Mucosa of rectum (tissue), 2 donors: ENCODE measurements at regions not wholly inside any gene's neighbourhood (a gene's known extent, or its start where the extent isn't known, plus 50 kb on each side); places are given as distances from the start of the nearest gene placed in this dataset.
"Not testable (repeated sequence)": the region's sequence is repeated elsewhere in the genome, so short reads cannot be mapped to it uniquely, and the experiment has no call there.

Experiments
- H3K27ac ChIP-seq, 2 donors: one replicate each; pipeline ENCODE4 v1.7.0; 2013; ENCODE audit warnings: inconsistent platforms in 2 of 2, low read depth in 2 of 2, low read length in 2 of 2
- H3K27me3 ChIP-seq, 2 donors: one replicate each; pipeline ENCODE4 v1.7.0; 2013; ENCODE audit warnings: low read length in 2 of 2; ENCODE audit not compliant: control insufficient read depth in 2 of 2, insufficient read depth in 2 of 2
- H3K36me3 ChIP-seq, 2 donors: one replicate each; pipeline ENCODE4 v1.7.0; 2013; ENCODE audit warnings: low read length in 2 of 2; ENCODE audit not compliant: control insufficient read depth in 2 of 2, insufficient read depth in 2 of 2
- H3K4me1 ChIP-seq, 2 donors: one replicate each; pipeline ENCODE4 v1.7.0; 2013; ENCODE audit warnings: low read length in 2 of 2, mild to moderate bottlenecking in 1 of 2; ENCODE audit not compliant: control insufficient read depth in 2 of 2, insufficient read depth in 2 of 2
- H3K4me3 ChIP-seq, 2 donors: one replicate each; pipeline ENCODE4 v1.7.0; 2013; ENCODE audit warnings: low read length in 2 of 2
- H3K9ac ChIP-seq, 2 donors: one replicate each; pipeline ENCODE4 v1.7.0; 2013; ENCODE audit warnings: low read length in 2 of 2, low read depth in 1 of 2, mild to moderate bottlenecking in 1 of 2
- H3K9me3 ChIP-seq, 2 donors: one replicate each; pipeline ENCODE4 v1.7.0; 2013; ENCODE audit warnings: low read length in 2 of 2; ENCODE audit not compliant: control insufficient read depth in 2 of 2
- donor health status: healthy.
- donor health status: Normal muscosa, but diverticular disease.

DNA sequence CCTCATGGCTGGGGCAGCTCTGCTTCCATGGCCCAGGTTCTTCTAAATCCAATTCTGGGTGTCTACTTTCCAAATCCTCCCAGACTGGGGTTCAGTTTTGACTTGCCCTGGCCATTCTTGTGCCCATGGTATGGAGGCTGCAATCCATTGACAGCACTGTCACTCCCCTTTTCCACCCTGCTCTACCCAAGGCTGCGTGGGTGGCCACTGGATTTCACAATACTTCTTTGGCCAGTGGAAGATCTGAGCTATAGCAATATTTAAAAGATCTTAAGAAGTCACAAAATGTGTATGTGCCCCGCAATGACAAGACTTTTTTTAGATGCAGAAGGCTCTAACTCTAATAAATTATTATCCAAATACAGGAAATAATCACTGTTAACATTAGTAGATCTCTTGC is 329.4 kb upstream of the CCL2 start:
- H3K4me1 ChIP-seq: no peaks in the 10 kb centered on the region
- no peak overlapping the region for H3K27ac ChIP-seq
- no peak overlapping the region for H3K9ac ChIP-seq

DNA sequence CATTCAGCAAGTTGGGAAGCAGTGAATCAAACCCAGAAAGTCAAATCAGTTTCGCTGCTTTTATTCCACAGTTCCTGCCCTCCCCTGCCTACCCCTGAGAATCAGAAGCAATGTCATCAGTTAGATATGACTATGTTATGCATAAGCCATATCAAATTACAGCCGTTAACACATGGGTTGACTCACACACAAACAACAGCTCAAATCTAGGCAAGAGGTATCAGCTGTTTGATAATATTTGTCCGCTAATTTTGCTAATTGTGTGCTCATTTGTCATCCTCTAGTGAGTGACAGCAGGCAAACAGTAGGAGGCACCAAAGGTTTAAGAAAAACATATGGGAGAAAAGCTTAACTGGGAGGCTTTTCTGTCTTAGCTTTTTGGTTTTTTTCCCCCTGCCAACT is 327.4 kb upstream of the CCL2 start:
- no peak overlapping the region for H3K9ac ChIP-seq
- no peaks in the 10 kb centered on the region for H3K9me3 ChIP-seq
- H3K36me3 ChIP-seq: no peaks in the 10 kb centered on the region
- H3K4me3 ChIP-seq: no peak overlapping the region
- H3K27me3 ChIP-seq: no peaks in the 10 kb centered on the region
- H3K4me1 ChIP-seq: no peaks in the 10 kb centered on the region
- no peak overlapping the region for H3K27ac ChIP-seq

More for the DNA sequence above, 329.4 kb upstream of the CCL2 start:
- Histone ChIP-seq H3K4me3 (no peak overlapping the region), H3K36me3 (no peaks in the 10 kb centered on the region), H3K27me3 (no peaks in the 10 kb centered on the region), H3K9me3 (no peaks in the 10 kb centered on the region)

DNA sequence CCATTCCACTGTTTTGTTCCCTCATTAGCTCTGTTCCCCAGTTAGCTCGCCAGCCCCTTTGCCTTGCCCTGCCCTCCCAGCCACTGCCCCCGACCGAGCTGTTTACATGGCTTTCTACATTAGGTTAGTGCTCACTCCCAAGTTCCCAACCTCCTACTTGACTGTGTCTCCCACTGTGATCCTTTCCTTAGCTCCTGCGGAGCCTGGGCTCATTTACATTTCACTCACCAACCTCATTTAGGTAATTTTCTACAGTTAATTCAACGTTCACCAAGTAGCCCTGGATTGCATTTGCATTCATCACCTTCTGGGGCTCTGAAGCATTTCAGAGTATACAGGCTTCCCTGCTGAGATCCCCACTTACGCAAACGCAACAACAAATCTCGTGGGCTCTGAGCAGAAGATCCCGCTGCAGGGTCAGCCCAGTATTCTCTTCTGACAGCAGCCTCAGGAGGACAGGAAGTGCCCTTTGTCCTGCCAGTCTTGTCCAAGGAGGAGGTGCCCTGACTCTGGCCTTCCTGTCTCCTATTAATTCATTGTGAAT is 325.8 kb upstream of the CCL2 start:
- Histone ChIP-seq H3K4me1 (no peaks in the 10 kb centered on the region), H3K9ac (no peak overlapping the region), H3K4me3 (no peak overlapping the region), H3K27me3 (no peaks in the 10 kb centered on the region), H3K36me3 (no peaks in the 10 kb centered on the region), H3K27ac (no peak overlapping the region), H3K9me3 (no peaks in the 10 kb centered on the region)

DNA sequence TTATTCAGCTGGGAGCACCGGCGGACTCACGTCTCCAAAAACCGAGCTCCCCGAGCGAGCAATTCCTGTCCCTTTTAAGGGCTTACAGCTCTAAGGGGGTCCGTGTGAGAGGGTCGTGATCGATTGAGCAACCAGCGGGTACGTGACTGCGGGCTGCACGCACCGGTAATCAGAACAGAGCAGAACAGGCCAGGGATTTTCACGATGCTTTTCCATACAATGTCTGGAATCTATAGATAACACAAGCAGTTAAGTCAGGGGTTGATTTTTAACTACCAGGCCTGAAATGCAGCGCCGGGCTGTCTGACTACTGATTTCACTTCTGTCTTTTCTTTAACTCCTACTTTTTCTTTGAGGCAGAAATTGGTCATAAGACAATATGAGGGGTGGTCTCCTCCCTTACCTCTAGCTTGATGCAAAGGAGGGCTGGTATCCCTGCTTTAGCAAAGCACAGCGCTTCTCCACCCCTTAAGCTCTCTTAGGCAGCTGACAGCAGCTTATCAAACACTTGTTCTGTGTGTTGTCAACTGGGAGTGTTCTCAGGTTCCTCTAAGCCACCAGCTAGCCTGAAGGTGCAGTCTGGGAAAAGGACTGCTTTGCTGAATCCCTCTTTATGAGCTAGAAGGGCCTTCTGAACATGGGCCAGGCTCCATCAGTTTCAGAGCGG is 323.8 kb upstream of the CCL2 start:
- H3K4me3 ChIP-seq, H3K27me3 ChIP-seq, H3K9ac ChIP-seq: not testable (repeated sequence)

DNA sequence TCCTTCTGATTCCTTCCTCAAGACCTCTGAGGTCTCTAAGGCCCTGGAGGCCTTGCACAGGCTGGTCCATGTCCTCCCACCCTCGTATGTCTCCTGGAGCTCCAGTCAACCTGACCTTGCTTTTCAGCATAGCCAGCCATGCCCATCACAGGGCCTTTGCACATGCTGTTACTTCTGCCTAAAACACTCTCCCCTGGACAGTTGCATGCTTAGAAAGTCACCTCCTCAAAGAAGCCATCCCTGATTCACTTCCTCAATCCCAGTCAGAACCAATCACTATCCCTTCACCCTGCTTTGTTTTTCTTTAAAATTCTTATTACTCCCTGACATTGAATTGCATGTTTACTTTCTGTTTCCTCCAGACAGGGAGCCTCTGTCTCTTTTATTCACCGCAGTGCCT is 322.1 kb upstream of the CCL2 start:
- Histone ChIP-seq H3K9me3 (no peaks in the 10 kb centered on the region), H3K27me3 (no peaks in the 10 kb centered on the region), H3K27ac (no peak overlapping the region), H3K9ac (no peak overlapping the region), H3K4me1 (no peaks in the 10 kb centered on the region), H3K36me3 (no peaks in the 10 kb centered on the region), H3K4me3 (no peak overlapping the region)

More for the DNA sequence above, 323.8 kb upstream of the CCL2 start:
- not testable (repeated sequence) for H3K27ac ChIP-seq, H3K36me3 ChIP-seq, H3K4me1 ChIP-seq, H3K9me3 ChIP-seq

DNA sequence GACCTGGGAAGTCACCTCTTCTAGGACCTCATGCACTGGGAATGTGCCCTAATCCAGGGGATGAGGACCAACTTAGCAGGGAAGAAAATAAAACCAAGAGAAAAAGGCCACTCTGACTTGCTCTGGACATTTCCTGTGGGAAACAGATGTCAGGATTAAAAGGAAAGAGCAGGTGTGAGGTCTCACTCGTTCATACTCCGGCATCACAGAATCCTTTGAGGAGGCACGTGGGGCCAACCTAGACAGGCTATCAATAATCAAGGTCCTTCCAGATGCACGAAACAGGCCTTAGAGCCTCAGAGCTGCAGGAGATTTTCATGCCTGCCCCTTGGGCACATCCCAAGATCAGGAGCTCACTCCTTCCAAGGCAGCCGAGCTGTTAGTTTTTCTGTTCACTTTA is 321.5 kb upstream of the CCL2 start:
- Histone ChIP-seq H3K9me3 (no peaks in the 10 kb centered on the region), H3K4me1 (no peaks in the 10 kb centered on the region), H3K4me3 (no peak overlapping the region), H3K9ac (no peak overlapping the region), H3K36me3 (no peaks in the 10 kb centered on the region), H3K27me3 (no peaks in the 10 kb centered on the region), H3K27ac (no peak overlapping the region)

DNA sequence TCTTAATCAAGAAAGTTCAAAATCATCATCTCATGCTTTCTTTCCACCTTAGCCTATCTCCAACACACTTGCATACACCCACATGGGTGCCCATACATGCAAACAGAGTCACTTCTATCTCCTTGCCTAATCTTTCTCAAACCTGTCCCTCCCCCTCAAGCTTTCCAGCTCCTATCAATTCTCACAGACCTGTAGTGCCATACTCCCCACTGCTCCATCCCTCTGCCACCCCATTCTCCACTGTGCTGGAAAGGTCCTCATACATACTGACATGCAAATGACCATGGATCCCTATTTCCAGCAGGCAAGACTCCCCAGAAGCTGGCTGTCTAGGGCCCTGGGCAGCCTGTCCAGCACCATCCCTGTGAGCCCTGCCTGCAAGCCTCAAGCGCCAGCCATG is 320.4 kb upstream of the CCL2 start:
- no peak overlapping the region for H3K4me3 ChIP-seq
- H3K9me3 ChIP-seq: no peaks in the 10 kb centered on the region
- no peak overlapping the region for H3K27ac ChIP-seq

DNA sequence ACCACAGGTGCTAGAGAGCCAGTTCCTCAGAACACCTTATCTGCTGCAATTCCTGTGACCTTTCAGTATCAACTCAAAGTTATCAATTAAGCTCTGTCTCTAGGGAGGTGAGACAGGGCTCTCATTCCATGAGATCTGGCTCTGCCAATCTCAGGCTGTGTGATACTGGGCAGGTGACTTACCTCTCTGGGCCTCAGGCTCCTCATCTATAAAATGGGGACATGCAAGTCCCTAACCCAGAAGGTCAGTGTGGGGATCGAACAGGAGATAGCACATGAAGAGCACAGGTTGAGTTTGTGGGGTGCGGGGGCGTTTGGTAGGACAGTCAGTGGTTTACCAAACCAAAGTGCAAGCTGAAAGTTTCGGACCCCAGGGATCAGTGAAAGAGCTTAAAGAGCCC is 319.3 kb upstream of the CCL2 start:
- H3K4me1 ChIP-seq: no peaks in the 10 kb centered on the region
- H3K4me3 ChIP-seq: no peak overlapping the region
- H3K36me3 ChIP-seq: no peaks in the 10 kb centered on the region
- H3K9me3 ChIP-seq: no peaks in the 10 kb centered on the region
- H3K27ac ChIP-seq: no peak overlapping the region
- no peaks in the 10 kb centered on the region for H3K27me3 ChIP-seq
- H3K9ac ChIP-seq: no peak overlapping the region

More for the DNA sequence above, 320.4 kb upstream of the CCL2 start:
- H3K9ac ChIP-seq: no peak overlapping the region
- H3K27me3 ChIP-seq: no peaks in the 10 kb centered on the region
- H3K36me3 ChIP-seq: no peaks in the 10 kb centered on the region
- H3K4me1 ChIP-seq: no peaks in the 10 kb centered on the region

DNA sequence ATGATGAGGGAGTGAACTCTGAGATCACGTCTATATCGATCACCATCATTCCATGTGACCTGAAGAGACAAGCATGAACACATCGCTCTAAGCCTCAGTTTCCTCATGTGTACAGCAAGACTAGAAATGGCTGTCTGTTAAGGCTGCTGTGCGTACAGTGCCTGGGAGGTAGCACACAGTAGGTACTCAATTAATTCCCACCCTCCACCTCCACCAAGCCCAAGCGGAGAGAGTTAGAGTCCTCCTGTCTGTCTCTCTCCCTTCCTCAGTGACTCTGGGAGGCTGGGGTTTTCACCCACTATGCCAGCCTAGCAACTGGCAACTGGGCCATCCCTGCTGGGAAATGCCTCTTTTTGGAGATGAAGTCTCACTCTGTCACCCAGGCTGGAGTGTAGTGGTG is 318.3 kb upstream of the CCL2 start:
- no peaks in the 10 kb centered on the region for H3K9me3 ChIP-seq
- no peaks in the 10 kb centered on the region for H3K36me3 ChIP-seq
- H3K4me1 ChIP-seq: no peaks in the 10 kb centered on the region
- no peaks in the 10 kb centered on the region for H3K27me3 ChIP-seq
- H3K4me3 ChIP-seq: no peak overlapping the region
- H3K9ac ChIP-seq: no peak overlapping the region
- no peak overlapping the region for H3K27ac ChIP-seq

DNA sequence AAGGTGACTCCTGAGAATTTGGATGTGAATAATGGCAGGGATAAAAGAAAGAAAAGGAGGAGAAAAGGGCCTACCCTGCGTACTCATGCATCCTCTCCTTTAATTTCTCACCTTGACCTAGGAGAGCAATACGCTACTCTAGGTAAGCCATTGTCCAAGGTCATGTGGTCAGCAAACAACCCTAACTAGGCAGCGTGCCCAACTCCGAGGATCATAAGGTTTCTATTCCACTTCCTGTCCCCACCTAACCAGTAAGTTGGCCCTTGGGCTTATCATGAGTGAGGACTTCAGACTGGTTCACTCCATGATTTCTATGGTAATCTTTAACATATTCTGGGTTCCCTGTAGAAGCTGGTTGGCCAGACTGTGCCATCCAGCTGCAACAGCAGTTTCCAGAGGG is 315.1 kb upstream of the CCL2 start:
- H3K9ac ChIP-seq: no peak overlapping the region
- no peak overlapping the region for H3K27ac ChIP-seq
- no peaks in the 10 kb centered on the region for H3K4me1 ChIP-seq
- H3K27me3 ChIP-seq: no peaks in the 10 kb centered on the region
- no peaks in the 10 kb centered on the region for H3K9me3 ChIP-seq
- H3K36me3 ChIP-seq: no peaks in the 10 kb centered on the region
- H3K4me3 ChIP-seq: no peak overlapping the region
